Neuron (in vitro differentiated cells): ENCODE measurements at regions not wholly inside any gene's neighbourhood (a gene's known extent, or its start where the extent isn't known, plus 50 kb on each side); places are given as distances from the start of the nearest gene placed in this dataset.

Source experiments
- H2AFZ ChIP-seq: one replicate; pipeline ENCODE4 v1.6.1; 2013; ENCODE audit warnings: low read depth, mild to moderate bottlenecking, inconsistent platforms, low read length, moderate library complexity
- H3K27me3 ChIP-seq: one replicate; pipeline ENCODE4 v1.6.1; 2013; ENCODE audit warnings: low read length; ENCODE audit not compliant: insufficient read depth
- H3K36me3 ChIP-seq: one replicate; pipeline ENCODE4 v1.6.1; 2013; ENCODE audit warnings: low read length; ENCODE audit not compliant: insufficient read depth
- H3K4me1 ChIP-seq: one replicate; pipeline ENCODE4 v1.6.1; 2013; ENCODE audit warnings: low read length; ENCODE audit not compliant: insufficient read depth
- H3K4me3 ChIP-seq: 2 replicates; pipeline ENCODE4 v1.5.1; 2013; ENCODE audit warnings: mild to moderate bottlenecking, low read length, moderate library complexity
- H3K9me3 ChIP-seq: one replicate; pipeline ENCODE4 v1.6.1; 2013; ENCODE audit warnings: low read length

DNA sequence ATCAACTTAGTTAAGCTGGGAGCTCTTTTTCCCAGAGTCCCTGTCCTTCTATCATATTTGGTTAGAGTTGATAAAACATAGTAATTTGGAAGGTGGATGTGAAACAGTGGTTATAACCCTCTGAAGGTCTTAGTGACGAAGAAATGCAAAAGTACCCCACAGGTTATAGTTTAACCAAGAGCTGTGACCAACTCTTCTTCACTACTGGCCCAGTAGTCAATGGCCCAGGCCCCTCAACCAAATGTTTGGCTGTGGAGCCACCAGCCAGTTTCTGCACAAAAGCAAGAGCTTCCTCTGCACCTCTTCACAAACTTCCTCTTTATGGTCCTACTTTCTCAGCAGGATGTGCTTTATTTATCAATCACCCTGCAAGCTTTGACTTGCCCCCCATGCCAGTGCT, 132.6 kb downstream of the BMP4 start:
- H3K27me3 ChIP-seq, result no peaks in the 10 kb centered on the region
- no peak overlapping the region for H2AFZ ChIP-seq
- no peaks in the 10 kb centered on the region for H3K4me1 ChIP-seq
- H3K4me3 ChIP-seq, result no peak overlapping the region
- no peaks in the 10 kb centered on the region for H3K9me3 ChIP-seq
- no peaks in the 10 kb centered on the region for H3K36me3 ChIP-seq

DNA sequence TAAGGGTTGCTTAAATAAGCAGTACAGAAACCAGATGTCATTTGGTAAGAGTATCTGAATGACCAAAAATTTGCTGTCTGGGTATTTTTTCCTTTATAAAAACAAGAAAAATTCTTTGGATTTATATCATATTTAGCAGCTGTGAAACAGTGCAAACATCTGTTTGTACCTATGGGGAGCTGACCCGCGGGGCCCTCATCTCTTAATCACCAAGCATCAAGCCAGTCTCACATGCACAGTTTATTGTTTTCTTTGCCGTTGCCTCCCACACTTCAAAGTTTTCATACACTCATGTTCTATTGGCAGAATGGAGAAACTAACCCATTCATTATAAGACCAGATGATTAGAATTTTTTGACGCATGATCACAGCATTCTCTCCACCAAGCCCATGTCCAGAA, 142.2 kb downstream of the BMP4 start:
- H3K27me3 ChIP-seq, result no peaks in the 10 kb centered on the region
- H2AFZ ChIP-seq, result no peak overlapping the region
- no peaks in the 10 kb centered on the region for H3K9me3 ChIP-seq
- no peak overlapping the region for H3K4me3 ChIP-seq
- no peaks in the 10 kb centered on the region for H3K4me1 ChIP-seq
- no peaks in the 10 kb centered on the region for H3K36me3 ChIP-seq

DNA sequence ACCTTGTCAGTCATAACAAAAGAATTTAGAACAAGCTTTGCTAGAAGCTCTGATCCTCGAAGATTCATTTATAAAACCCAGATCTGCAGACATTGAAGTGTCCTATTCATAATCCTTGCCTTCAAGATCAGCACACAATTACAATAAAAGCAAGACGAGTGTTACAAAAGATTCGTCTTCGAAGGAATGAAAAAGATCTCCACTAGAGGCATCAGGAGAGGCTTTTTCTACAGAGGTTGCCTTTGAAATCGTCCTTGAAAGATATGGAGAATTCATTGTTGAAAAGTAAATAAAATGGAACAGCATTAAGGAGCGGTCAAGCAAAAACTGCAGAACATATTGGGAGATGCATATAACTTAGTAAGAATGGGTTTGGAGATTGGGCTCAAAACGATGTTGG, 146.4 kb downstream of the BMP4 start:
- Histone ChIP-seq H3K4me1 (no peaks in the 10 kb centered on the region), H3K9me3 (no peaks in the 10 kb centered on the region), H3K36me3 (no peaks in the 10 kb centered on the region), H3K4me3 (no peak overlapping the region), H3K27me3 (no peaks in the 10 kb centered on the region), H2AFZ (no peak overlapping the region)

DNA sequence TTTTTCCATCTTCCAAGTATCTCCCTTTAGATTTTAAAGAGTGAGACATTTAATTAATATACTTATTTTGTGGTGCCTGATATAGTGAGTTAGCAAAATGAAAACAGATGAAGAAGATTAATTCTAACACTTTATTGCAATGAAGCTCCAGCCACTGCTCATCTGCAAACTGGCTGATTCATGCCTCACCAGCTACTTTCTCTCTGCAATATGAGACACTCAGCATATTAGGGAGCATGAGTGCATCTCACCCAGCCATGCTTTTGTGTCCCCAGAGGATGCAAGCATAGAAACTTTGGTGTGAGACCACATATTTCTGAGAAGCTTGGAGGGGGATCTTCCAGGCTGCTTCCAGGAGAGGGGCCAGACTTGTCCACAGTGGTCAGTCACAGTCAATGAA, 148.6 kb downstream of the BMP4 start:
- no peaks in the 10 kb centered on the region for H3K4me1 ChIP-seq
- H3K4me3 ChIP-seq, result no peak overlapping the region
- H3K36me3 ChIP-seq, result no peaks in the 10 kb centered on the region
- H2AFZ ChIP-seq, result no peak overlapping the region
- H3K9me3 ChIP-seq, result no peaks in the 10 kb centered on the region
- H3K27me3 ChIP-seq, result no peaks in the 10 kb centered on the region

DNA sequence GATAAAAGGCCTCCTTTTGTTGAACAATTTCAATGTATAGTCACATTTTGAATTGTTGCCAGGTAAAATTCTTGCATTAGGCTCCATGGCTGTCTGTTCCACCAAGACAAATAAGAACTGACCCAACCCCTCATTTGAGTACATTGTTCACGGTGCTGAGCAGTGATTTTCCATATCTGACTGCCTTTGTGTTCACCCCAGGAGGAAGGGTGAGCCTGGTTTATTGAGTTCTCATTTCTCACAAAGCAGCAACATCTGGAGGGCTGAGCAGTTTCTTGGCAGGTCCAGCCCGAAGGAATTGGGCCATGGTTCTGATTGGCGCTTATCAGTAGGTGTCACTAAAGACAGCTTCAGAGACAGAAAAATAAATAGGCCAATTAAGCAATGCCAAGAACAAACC, 149.1 kb downstream of the BMP4 start:
- Histone ChIP-seq H2AFZ (no peak overlapping the region), H3K36me3 (no peaks in the 10 kb centered on the region), H3K27me3 (no peaks in the 10 kb centered on the region), H3K4me3 (no peak overlapping the region), H3K4me1 (no peaks in the 10 kb centered on the region), H3K9me3 (no peaks in the 10 kb centered on the region)

DNA sequence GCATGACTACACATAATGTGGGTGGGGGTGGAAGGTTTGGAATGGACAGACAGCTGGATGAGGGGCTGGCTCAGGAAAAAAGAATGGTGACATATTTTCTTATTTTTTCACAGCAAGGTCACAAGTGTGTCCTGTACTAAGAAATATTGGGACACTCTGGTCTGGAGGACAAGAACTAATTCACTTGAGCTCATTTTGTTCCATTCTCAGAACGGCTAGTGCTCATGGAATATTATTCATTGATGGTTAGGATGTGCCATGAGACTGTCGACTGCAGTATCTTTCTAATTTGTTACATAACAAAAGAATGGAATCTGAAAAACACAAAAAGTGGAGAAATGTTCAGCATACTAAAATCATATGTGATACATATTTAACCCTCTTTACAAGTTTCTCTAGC, 149.5 kb downstream of the BMP4 start:
- no peak overlapping the region for H3K4me3 ChIP-seq
- no peak overlapping the region for H2AFZ ChIP-seq
- no peaks in the 10 kb centered on the region for H3K4me1 ChIP-seq
- no peaks in the 10 kb centered on the region for H3K36me3 ChIP-seq
- no peaks in the 10 kb centered on the region for H3K27me3 ChIP-seq
- no peaks in the 10 kb centered on the region for H3K9me3 ChIP-seq

DNA sequence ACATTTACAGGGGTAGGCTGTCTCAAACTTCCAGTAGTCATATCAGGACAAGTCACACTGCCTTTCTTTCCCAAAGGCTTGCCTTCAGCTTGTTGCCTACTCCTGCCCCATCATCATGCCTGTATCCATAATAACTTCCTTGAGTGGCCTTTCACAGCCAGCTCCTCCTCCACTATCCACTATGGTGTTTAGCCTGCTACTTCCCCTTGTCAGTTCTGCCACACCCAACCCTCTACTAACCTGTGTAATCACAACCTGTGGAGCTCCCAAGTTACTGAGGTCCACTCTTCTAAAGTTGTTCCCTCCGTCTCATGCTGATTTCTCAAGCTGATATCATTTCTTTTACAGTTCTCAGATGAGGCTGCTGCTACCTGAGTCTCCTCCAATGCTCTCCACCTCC, 159.9 kb downstream of the BMP4 start:
- Histone ChIP-seq H3K27me3 (peaks cover 2% of the 10 kb centered on the region), H3K4me3 (no peak overlapping the region), H2AFZ (no peak overlapping the region), H3K36me3 (no peaks in the 10 kb centered on the region), H3K9me3 (no peaks in the 10 kb centered on the region), H3K4me1 (peaks cover 3% of the 10 kb centered on the region)

- Histone ChIP-seq H3K4me1 (peaks cover 3% of the 10 kb centered on the region), H3K27me3 (peaks cover 2% of the 10 kb centered on the region), H3K9me3 (no peaks in the 10 kb centered on the region), H2AFZ (no peak overlapping the region), H3K4me3 (no peak overlapping the region), H3K36me3 (no peaks in the 10 kb centered on the region)
Measured at GRCh38 chr14:53793790-53794505, 162.7 kb downstream of the BMP4 start.

DNA sequence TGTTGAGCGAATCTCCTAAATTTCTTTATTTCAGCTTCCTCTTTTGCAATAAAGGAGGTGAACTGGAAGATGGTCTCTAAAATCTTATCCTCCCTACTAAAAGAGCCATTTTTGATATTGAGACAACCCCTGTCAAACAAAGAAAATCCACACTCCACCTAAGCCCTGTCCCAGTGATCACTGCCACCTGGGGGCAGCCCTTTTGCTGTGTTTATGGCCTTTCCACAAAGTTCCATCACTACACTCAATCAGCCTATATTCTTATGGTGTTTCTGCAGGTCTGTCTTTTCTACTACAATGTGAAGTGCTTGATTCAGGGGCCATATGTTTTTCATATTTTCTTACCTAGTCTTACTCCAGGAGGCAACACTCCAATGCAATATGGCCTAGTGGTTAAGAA, 163.7 kb downstream of the BMP4 start:
- no peaks in the 10 kb centered on the region for H3K36me3 ChIP-seq
- H3K9me3 ChIP-seq, result no peaks in the 10 kb centered on the region
- peaks cover 2% of the 10 kb centered on the region for H3K27me3 ChIP-seq
- peaks cover 3% of the 10 kb centered on the region for H3K4me1 ChIP-seq
- no peak overlapping the region for H3K4me3 ChIP-seq
- no peak overlapping the region for H2AFZ ChIP-seq

DNA sequence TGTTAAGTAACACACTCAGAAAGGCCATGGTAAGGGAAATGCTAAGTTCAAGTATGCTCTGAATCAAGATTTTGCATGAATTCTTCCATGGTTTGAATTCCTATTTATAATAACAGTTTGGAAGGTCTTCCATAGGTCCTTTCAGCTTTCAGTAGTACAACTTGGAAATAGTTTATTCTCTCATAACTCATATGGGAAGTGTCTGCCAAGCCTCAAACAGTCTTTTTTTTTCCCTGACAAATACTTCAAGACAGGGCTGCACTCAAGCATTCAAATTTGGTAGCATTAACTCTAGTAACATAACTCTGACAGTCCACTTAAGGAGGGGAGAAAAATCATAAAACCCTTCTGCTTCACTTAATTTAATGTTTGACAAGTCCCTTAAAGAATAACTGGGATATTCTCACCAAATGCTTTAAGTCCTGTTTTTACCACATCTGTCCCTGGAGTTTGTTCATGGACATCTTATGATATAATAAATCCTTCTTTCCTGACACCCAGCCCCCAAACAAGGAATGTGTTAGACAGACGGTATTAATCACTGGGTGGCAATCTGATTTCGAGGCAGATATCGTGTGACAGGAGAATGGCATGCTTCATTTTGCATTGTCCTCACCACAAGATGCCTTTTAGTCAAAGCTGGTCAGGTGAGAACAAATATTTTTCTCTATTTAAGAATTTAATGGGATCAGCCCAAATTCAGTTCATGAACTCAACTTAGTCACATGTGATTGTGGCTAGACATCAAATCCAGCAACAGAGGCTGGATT, 165.7 kb downstream of the BMP4 start:
- no peak overlapping the region for H3K4me3 ChIP-seq
- H2AFZ ChIP-seq, result no peak overlapping the region
- H3K27me3 ChIP-seq, result no peaks in the 10 kb centered on the region
- H3K36me3 ChIP-seq, result no peaks in the 10 kb centered on the region
- no peaks in the 10 kb centered on the region for H3K9me3 ChIP-seq
- H3K4me1 ChIP-seq, result peaks cover 3% of the 10 kb centered on the region

DNA sequence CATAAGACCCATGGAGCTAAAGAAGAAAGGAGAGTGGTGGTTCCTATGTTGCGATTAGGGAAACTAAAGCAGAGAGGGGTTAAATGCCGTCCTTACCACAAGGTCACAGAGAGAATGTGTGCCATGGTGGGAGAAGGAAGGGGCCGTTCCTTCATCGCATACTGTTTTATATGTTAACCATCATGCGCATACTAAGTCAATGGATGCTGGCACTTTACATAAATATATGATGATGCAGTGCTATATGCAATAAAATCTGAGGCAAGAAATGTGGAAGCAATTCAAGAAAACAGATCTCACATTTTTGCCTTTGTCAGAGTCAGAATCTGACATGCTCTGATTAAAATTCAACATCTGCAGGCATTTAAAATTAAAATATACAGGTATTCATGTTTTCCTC, 168.1 kb downstream of the BMP4 start:
- no peak overlapping the region for H2AFZ ChIP-seq
- no peaks in the 10 kb centered on the region for H3K27me3 ChIP-seq
- H3K4me3 ChIP-seq, result no peak overlapping the region
- no peaks in the 10 kb centered on the region for H3K9me3 ChIP-seq
- H3K4me1 ChIP-seq, result no peaks in the 10 kb centered on the region
- no peaks in the 10 kb centered on the region for H3K36me3 ChIP-seq

DNA sequence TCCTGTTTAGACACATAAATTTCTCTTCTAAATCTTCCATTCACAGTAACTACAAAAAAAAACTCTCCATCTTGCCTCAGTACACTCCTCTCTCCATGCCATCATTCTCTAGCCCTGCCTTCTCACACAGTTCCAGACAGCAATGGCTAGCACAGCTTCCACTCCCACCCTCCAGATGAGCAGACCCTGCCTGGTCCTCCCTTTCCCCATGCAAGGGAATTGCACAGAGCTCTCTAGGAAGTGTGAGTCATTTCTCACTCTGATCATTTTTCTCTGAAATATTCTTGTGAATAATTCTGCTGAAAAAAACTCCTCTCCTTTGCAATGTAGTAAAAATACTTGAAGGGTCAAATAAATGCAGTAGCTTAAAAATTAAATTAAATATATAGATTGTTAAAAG, 170.6 kb downstream of the BMP4 start:
- H3K36me3 ChIP-seq, result no peaks in the 10 kb centered on the region
- no peaks in the 10 kb centered on the region for H3K27me3 ChIP-seq
- H2AFZ ChIP-seq, result no peak overlapping the region
- H3K9me3 ChIP-seq, result no peaks in the 10 kb centered on the region
- H3K4me3 ChIP-seq, result no peak overlapping the region
- H3K4me1 ChIP-seq, result no peaks in the 10 kb centered on the region

- Histone ChIP-seq H3K27me3 (no peaks in the 10 kb centered on the region), H3K4me1 (no peaks in the 10 kb centered on the region), H3K9me3 (no peaks in the 10 kb centered on the region), H3K36me3 (no peaks in the 10 kb centered on the region), H3K4me3 (no peak overlapping the region), H2AFZ (no peak overlapping the region)
Measured at GRCh38 chr14:53784688-53785087, 171.9 kb downstream of the BMP4 start.

GRCh38 chr14:53783256-53783655, 173.4 kb downstream of the BMP4 start:
- Histone ChIP-seq H3K4me1 (no peaks in the 10 kb centered on the region), H2AFZ (no peak overlapping the region), H3K27me3 (no peaks in the 10 kb centered on the region), H3K36me3 (no peaks in the 10 kb centered on the region), H3K9me3 (no peaks in the 10 kb centered on the region), H3K4me3 (no peak overlapping the region)
